ES-I3 (cell line): ENCODE measurements at regions not wholly inside any gene's neighbourhood (a gene's known extent, or its start where the extent isn't known, plus 50 kb on each side); places are given as distances from the start of the nearest gene placed in this dataset.
"Not testable (repeated sequence)": the region's sequence is repeated elsewhere in the genome, so short reads cannot be mapped to it uniquely, and the experiment has no call there.

Experiments used
- H3K36me3 ChIP-seq: 2 replicates; pipeline ENCODE4 v1.6.1; 2013; ENCODE audit warnings: mild to moderate bottlenecking, low read length, control low read depth, moderate library complexity; ENCODE audit not compliant: insufficient read depth
- H3K4me1 ChIP-seq: 2 replicates; pipeline ENCODE4 v1.6.1; 2013; ENCODE audit warnings: mild to moderate bottlenecking, control low read depth, low read length; ENCODE audit not compliant: insufficient read depth
- H3K9ac ChIP-seq: 2 replicates; pipeline ENCODE4 v1.6.1; 2013; ENCODE audit warnings: low read depth, mild to moderate bottlenecking, low read length, moderate library complexity
- H3K9me3 ChIP-seq: 2 replicates; pipeline ENCODE4 v1.6.1; 2013; ENCODE audit warnings: mild to moderate bottlenecking, low read length, moderate library complexity; ENCODE audit not compliant: control insufficient read depth, insufficient read depth

GRCh38 chr16:58884141-58884540 is 150.0 kb upstream of the GOT2 start:
- Histone ChIP-seq H3K4me1 (no peaks in the 10 kb centered on the region), H3K9ac (no peak overlapping the region), H3K36me3 (no peaks in the 10 kb centered on the region)

GRCh38 chr16:58883131-58883530 is 149.0 kb upstream of the GOT2 start:
- Histone ChIP-seq H3K4me1 (no peaks in the 10 kb centered on the region), H3K36me3 (no peaks in the 10 kb centered on the region), H3K9ac (no peak overlapping the region), H3K9me3 (peaks cover 9% of the 10 kb centered on the region)

More at GRCh38 chr16:58884141-58884540, 150.0 kb upstream of the GOT2 start:
- H3K9me3 ChIP-seq: peaks cover 3% of the 10 kb centered on the region

GRCh38 chr16:58882292-58882691 is 148.2 kb upstream of the GOT2 start:
- H3K4me1 ChIP-seq: no peaks in the 10 kb centered on the region
- H3K36me3 ChIP-seq: no peaks in the 10 kb centered on the region
- H3K9me3 ChIP-seq: peaks cover 9% of the 10 kb centered on the region
- no peak overlapping the region for H3K9ac ChIP-seq

GRCh38 chr16:58878641-58879040 is 144.5 kb upstream of the GOT2 start:
- H3K9me3 ChIP-seq, H3K4me1 ChIP-seq, H3K9ac ChIP-seq, H3K36me3 ChIP-seq: not testable (repeated sequence)

- Histone ChIP-seq H3K9ac (no peak overlapping the region), H3K4me1 (peaks cover 34% of the 10 kb centered on the region), H3K9me3 (no peaks in the 10 kb centered on the region; the same call in 1 of the 2 replicates), H3K36me3 (no peaks in the 10 kb centered on the region)
Measured at GRCh38 chr16:58866935-58867334, 132.8 kb upstream of the GOT2 start.

GRCh38 chr16:58863761-58864160 is 129.6 kb upstream of the GOT2 start:
- H3K36me3 ChIP-seq: no peaks in the 10 kb centered on the region
- H3K4me1 ChIP-seq: peaks cover 41% of the 10 kb centered on the region
- no peak overlapping the region for H3K9ac ChIP-seq
- no peaks in the 10 kb centered on the region for H3K9me3 ChIP-seq

- peaks cover 38% of the 10 kb centered on the region for H3K4me1 ChIP-seq
- H3K9ac ChIP-seq: no peak overlapping the region
- no peaks in the 10 kb centered on the region for H3K36me3 ChIP-seq
- no peaks in the 10 kb centered on the region for H3K9me3 ChIP-seq
Measured at GRCh38 chr16:58863042-58863441, 128.9 kb upstream of the GOT2 start.

GRCh38 chr16:58862334-58863021 is 128.4 kb upstream of the GOT2 start:
- Histone ChIP-seq H3K36me3 (no peaks in the 10 kb centered on the region), H3K4me1 (peaks cover 37% of the 10 kb centered on the region), H3K9ac (peak overlapping the region; percentile 31; the same call in 1 of the 2 replicates), H3K9me3 (no peaks in the 10 kb centered on the region)

- Histone ChIP-seq H3K4me1 (peaks cover 28% of the 10 kb centered on the region), H3K36me3 (no peaks in the 10 kb centered on the region), H3K9me3 (no peaks in the 10 kb centered on the region), H3K9ac (no peak overlapping the region)
Measured at GRCh38 chr16:58859958-58860669, 126.0 kb upstream of the GOT2 start.

- not testable (repeated sequence) for H3K36me3 ChIP-seq, H3K9ac ChIP-seq, H3K9me3 ChIP-seq
Measured at GRCh38 chr16:58858577-58858976, 124.5 kb upstream of the GOT2 start.

GRCh38 chr16:58855291-58855863 is 121.3 kb upstream of the GOT2 start:
- no peaks in the 10 kb centered on the region; the same call in 1 of the 2 replicates for H3K36me3 ChIP-seq
- H3K9me3 ChIP-seq: no peaks in the 10 kb centered on the region
- peaks cover 6% of the 10 kb centered on the region for H3K4me1 ChIP-seq
- no peak overlapping the region for H3K9ac ChIP-seq

More at GRCh38 chr16:58858577-58858976, 124.5 kb upstream of the GOT2 start:
- peaks cover 23% of the 10 kb centered on the region for H3K4me1 ChIP-seq

- Histone ChIP-seq H3K4me1 (peaks cover 10% of the 10 kb centered on the region), H3K9me3 (no peaks in the 10 kb centered on the region), H3K9ac (no peak overlapping the region), H3K36me3 (no peaks in the 10 kb centered on the region; the same call in 1 of the 2 replicates)
Measured at GRCh38 chr16:58853854-58854791, 120.0 kb upstream of the GOT2 start.

GRCh38 chr16:58850678-58851020 is 116.5 kb upstream of the GOT2 start:
- H3K4me1 ChIP-seq: peaks cover 14% of the 10 kb centered on the region
- H3K9ac ChIP-seq: no peak overlapping the region
- H3K9me3 ChIP-seq: peaks cover 3% of the 10 kb centered on the region; the same call in 1 of the 2 replicates
- H3K36me3 ChIP-seq: no peaks in the 10 kb centered on the region; the same call in 1 of the 2 replicates
